AG04449 (cell line): ENCODE measurements at regions not wholly inside any gene's neighbourhood (a gene's known extent, or its start where the extent isn't known, plus 50 kb on each side); places are given as distances from the start of the nearest gene placed in this dataset.

Experiments used
- CTCF ChIA-PET: fragments of 350-600 bp; formaldehyde crosslinking; extraction: SDS; loops from one replicate; lab custom pipeline; 2021; ENCODE audit warnings: antibody characterized with exemption; lab: Yijun Ruan, JAX
- POLR2A ChIA-PET: fragments of 400-600, 350-600 bp; formaldehyde crosslinking; extraction: SDS; loops from one replicate; lab custom pipeline; 2020; ENCODE audit warnings: antibody characterized with exemption, inconsistent platforms; lab: Yijun Ruan, JAX
- DNase-seq: peaks from one replicate; pipeline ENCODE4 v3.0.0-alpha.2; 2010; ENCODE audit warnings: low read depth, low spot score
- H3K4me3 ChIP-seq: 2 replicates; pipeline ENCODE4 v1.5.1; 2011; ENCODE audit warnings: low read depth, mild to moderate bottlenecking, control low read depth, low read length
- CTCF ChIP-seq: IDR thresholded peaks from one replicate; pipeline ENCODE4 v1.5.1; 2011; ENCODE audit warnings: mild to moderate bottlenecking, moderate library complexity, low read length, control low read depth, inconsistent platforms; ENCODE audit not compliant: insufficient read depth; ENCODE audit errors: missing control alignments

DNA sequence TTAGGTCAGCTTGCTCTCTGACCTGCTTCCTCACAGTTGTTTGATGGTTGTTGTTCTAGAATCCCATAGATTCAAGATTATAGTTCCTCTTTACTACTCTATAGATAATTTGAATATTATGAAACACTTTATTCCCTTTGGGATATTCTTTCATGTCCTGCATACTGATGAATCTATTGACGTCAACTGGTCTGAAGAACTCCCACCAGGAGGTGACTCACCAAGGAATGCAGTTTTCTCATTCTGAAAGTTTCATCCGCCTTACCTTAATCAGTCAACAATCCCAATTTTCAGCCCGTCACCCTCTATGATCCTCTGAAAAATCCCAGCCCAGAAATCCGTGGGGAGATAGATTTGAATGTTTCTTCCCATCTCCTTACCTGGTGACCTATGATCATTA is 834.1 kb upstream of the PRMT6 start:
- no peak for DNase-seq
- TF ChIP-seq CTCF, result no peak
- ChIA-PET POLR2A (interaction anchor here (0.6 kb wide), 1 partner anchor 71 kb away, joined by 3 read pairs; no protein-coding TSS in a partner anchor), CTCF (no interaction called here)
- no peak overlapping the region for H3K4me3 ChIP-seq

DNA sequence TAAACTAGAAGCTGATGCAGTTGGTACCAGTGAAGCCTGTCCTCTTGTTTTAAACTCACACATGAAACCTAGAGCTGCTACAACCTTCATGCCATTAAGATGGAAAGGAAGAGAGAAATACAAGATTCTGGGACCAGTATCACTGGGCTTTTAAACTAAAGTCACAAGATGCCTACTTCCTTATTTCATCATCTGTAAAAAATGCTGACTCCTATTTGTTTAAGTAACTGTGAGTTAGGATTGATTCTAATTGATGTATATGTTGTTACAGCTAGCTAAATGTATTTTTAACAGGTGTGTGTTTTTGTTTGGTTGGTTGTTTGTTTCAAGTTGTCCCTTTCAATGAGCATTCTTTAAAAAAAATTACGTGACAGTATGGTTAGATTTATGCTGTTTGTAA is 833.3 kb upstream of the PRMT6 start:
- ChIA-PET CTCF (no interaction called here), POLR2A (no interaction called here)
- DNase-seq, result no peak
- no peak overlapping the region for H3K4me3 ChIP-seq
- no peak for TF ChIP-seq CTCF

DNA sequence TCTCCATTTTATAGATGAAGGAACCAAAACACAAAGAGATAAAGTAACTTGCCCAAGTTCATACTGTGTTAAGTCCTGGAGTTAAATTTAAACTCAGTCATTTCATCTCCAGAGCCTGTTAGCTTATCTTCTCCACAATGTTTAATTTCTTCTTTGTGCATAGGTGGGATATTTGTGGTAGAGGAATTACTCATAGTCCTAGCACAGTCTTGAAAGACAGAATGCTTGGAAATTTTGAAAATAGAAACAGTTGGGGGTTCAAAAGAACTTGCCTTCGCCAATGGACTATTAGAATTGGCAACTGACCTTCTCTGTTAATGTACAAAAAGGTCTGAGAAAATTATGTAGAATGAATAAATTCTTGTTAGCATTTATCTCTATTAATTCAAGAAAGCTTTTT is 832.0 kb upstream of the PRMT6 start:
- CTCF ChIA-PET, result no interaction called here
- no peak overlapping the region for H3K4me3 ChIP-seq
- POLR2A ChIA-PET, result no interaction called here
- DNase-seq, result no peak
- TF ChIP-seq CTCF, result no peak

- ChIA-PET CTCF (no interaction called here), POLR2A (no interaction called here)
- no peak overlapping the region for H3K4me3 ChIP-seq
- DNase-seq, result no peak
- TF ChIP-seq CTCF, result no peak
Measured at GRCh38 chr1:106225403-106225802, 831.1 kb upstream of the PRMT6 start.

DNA sequence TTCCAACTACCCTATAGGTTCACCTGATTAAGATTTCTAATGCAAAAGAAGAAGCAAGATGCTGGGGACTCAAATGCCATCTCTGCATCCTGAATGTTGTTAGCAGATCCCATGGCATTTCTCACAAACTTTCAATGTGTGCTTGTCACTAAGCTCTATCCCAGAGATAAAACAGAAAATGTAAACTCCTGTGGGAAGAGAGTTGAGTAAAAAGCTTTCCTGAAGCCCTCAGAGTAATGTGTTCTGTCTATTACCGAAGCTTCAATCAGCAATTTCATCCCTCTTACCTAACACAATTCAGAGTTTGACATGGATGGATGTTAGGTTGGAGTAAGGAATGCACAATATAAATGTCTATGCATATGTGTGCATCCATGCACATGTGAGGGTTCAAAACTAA is 829.9 kb upstream of the PRMT6 start:
- no peak overlapping the region for H3K4me3 ChIP-seq
- CTCF ChIA-PET, result no interaction called here

DNA sequence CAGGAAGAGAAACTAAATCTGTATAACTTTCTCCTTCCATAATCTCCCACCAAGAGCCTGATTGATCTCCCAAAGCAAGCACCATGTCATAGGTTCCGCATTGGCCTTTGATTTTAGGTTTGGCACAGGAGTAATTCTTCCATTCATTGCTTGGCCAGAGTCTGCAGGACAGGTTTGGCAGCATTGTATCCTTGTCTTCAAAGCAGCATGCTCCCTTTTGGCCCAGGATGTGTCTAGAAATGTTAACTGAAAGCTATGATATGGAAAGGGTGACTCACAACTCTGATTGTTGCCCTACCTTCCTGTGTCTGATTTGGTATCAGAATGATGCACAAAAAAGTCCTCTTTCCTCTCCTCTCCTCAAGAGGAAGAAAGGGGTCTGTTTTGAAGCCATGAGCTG is 824.3 kb upstream of the PRMT6 start:
- ChIA-PET POLR2A (no interaction called here), CTCF (no interaction called here)
- H3K4me3 ChIP-seq, result no peak overlapping the region
- DNase-seq, result no peak
- TF ChIP-seq CTCF, result no peak

More for the DNA sequence above, 829.9 kb upstream of the PRMT6 start:
- POLR2A ChIA-PET, result no interaction called here
- TF ChIP-seq CTCF, result no peak
- DNase-seq, result no peak
